HCT116 (cell line): ENCODE measurements at regions not wholly inside any gene's neighbourhood (a gene's known extent, or its start where the extent isn't known, plus 50 kb on each side); places are given as distances from the start of the nearest gene placed in this dataset.

Experiments used
- ATAC-seq: fragments of 200-7000 bp; cut with Tn5 transposase; 2 replicates; pipeline ENCODE4 v1.9.1; 2020; ENCODE audit warnings: mild to moderate bottlenecking, moderate library complexity
- BruUV-seq: library from RNA; stranded (reverse); fragments of 400-500 nt; replicated peaks from 2 replicates; lab custom pipeline; 2021; lab: Mats Ljungman, UMichigan
- CTCF ChIA-PET: fragments of 300-600 bp; sonication (Branson Sonifier 250); formaldehyde crosslinking; loops from one replicate; lab custom pipeline; 2021; ENCODE audit warnings: antibody characterized with exemption; lab: Charles Lee
- POLR2A ChIA-PET: fragments of 300-600, 350-600 bp; sonication (Branson Sonifier 250); formaldehyde crosslinking; loops from one replicate; lab custom pipeline; 2021; ENCODE audit warnings: antibody characterized with exemption; lab: Charles Lee
- RAD21 ChIA-PET, 2 experiments: fragments of 300-600 bp; sonication (Branson Sonifier 250); formaldehyde crosslinking; loops; one replicate each; lab custom pipeline; 2023; ENCODE audit warnings: low total read pairs in 2 of 2; ENCODE audit not compliant: uncharacterized antibody in 2 of 2, unreplicated experiment in 2 of 2, low non-redundant PET in 1 of 2; lab: Charles Lee
- DNase-seq: peaks from one replicate; pipeline ENCODE4 v3.0.0-alpha.2; 2010; ENCODE audit warnings: low read depth, low spot score
- H2AFZ ChIP-seq: fragments of 200-600 bp; shearing (Covaris generic), sonication (generic); 2 replicates; pipeline ENCODE4 v1.6.1; 2017; ENCODE audit warnings: low read depth, mixed run types, mixed read lengths, antibody characterized with exemption, low read length; ENCODE audit not compliant: poor library complexity, severe bottlenecking
- H3K27ac ChIP-seq: 2 replicates; pipeline ENCODE4 v1.5.1; 2012; ENCODE audit warnings: low read depth, low read length
- H3K27me3 ChIP-seq: fragments of 200-600 bp; sonication (generic); 2 replicates; pipeline ENCODE4 v1.6.1; 2016; ENCODE audit warnings: mixed run types, low read length, mixed read lengths; ENCODE audit not compliant: insufficient read depth
- H3K36me3 ChIP-seq, 2 experiments: fragments of 200-500 bp in 1 of 2; fragments of 200-600 bp in 1 of 2; sonication (Bioruptor generic) in 1 of 2; sonication (generic) in 1 of 2; 2 replicates each; pipeline versions ENCODE4 v1.5.1 to v1.6.1; 2014 to 2016; ENCODE audit warnings: low read length in 2 of 2, inconsistent platforms in 1 of 2, mixed read lengths in 1 of 2, mixed run types in 1 of 2; ENCODE audit not compliant: insufficient read depth in 2 of 2, control insufficient read depth in 1 of 2
- H3K4me1 ChIP-seq, 2 experiments: fragments of 200-600 bp in 1 of 2; sonication (generic) in 1 of 2; 2 replicates each; pipeline versions ENCODE4 v1.5.1 to v1.6.1; 2012 to 2017; ENCODE audit warnings: low read length in 2 of 2, inconsistent platforms in 1 of 2, mild to moderate bottlenecking in 1 of 2, mixed read lengths in 1 of 2, mixed run types in 1 of 2, moderate library complexity in 1 of 2; ENCODE audit not compliant: insufficient read depth in 2 of 2, control insufficient read depth in 1 of 2
- H3K4me2 ChIP-seq: fragments of 200-600 bp; sonication (generic); 2 replicates; pipeline ENCODE4 v1.6.1; 2017; ENCODE audit warnings: mixed run types, low read length, mixed read lengths
- H3K4me3 ChIP-seq, 2 experiments: fragments of 200-600 bp in 1 of 2; sonication (generic) in 1 of 2; replicated peaks in 1 of 2; 2 replicates each; pipeline ENCODE4 v1.5.1; 2011 to 2016; ENCODE audit warnings: low read length in 2 of 2, control low read depth in 1 of 2, low read depth in 1 of 2, mild to moderate bottlenecking in 1 of 2, mixed read lengths in 1 of 2, mixed run types in 1 of 2
- H3K79me2 ChIP-seq: fragments of 200-600 bp; sonication (generic); 2 replicates; pipeline ENCODE4 v1.6.1; 2017; ENCODE audit warnings: mild to moderate bottlenecking, mixed run types, low read length, moderate library complexity, mixed read lengths; ENCODE audit not compliant: insufficient read depth
- H3K9ac ChIP-seq: fragments of 200-600 bp; sonication (generic); 2 replicates; pipeline ENCODE4 v1.6.1; 2016; ENCODE audit warnings: low read length, mixed read lengths
- H3K9me2 ChIP-seq: fragments of 200-600 bp; sonication (generic), shearing (Covaris generic); 2 replicates; pipeline ENCODE4 v1.6.1; 2017; ENCODE audit warnings: mixed run types, mild to moderate bottlenecking, moderate library complexity; ENCODE audit not compliant: insufficient read depth
- H3K9me3 ChIP-seq, 2 experiments: fragments of 200-500 bp in 1 of 2; fragments of 200-600 bp in 1 of 2; sonication (Bioruptor generic) in 1 of 2; sonication (generic) in 1 of 2; 2 replicates each; pipeline ENCODE4 v1.6.1; 2014 to 2017; ENCODE audit warnings: low read length in 2 of 2, mixed read lengths in 2 of 2, inconsistent platforms in 1 of 2, low read depth in 1 of 2, mild to moderate bottlenecking in 1 of 2, mixed run types in 1 of 2, moderate library complexity in 1 of 2; ENCODE audit not compliant: control insufficient read depth in 1 of 2, insufficient read depth in 1 of 2
- H4K20me1 ChIP-seq: fragments of 200-600 bp; sonication (generic), shearing (Covaris generic); 2 replicates; pipeline ENCODE4 v1.6.1; 2017; ENCODE audit warnings: mixed run types, mild to moderate bottlenecking, moderate library complexity; ENCODE audit not compliant: insufficient read depth
- CBX3 ChIP-seq: IDR thresholded peaks from 2 replicates; pipeline ENCODE4 v1.6.1; 2012; ENCODE audit warnings: low read depth
- CEBPB ChIP-seq: IDR thresholded peaks from 2 replicates; pipeline ENCODE4 v1.6.1; 2012; ENCODE audit warnings: low read depth
- ELF1 ChIP-seq: IDR thresholded peaks from 2 replicates; pipeline ENCODE4 v1.6.1; 2012; ENCODE audit warnings: low read depth, borderline replicate concordance
- FOSL1 ChIP-seq: IDR thresholded peaks from 2 replicates; pipeline ENCODE4 v1.6.1; 2012; ENCODE audit warnings: low read depth
- JUND ChIP-seq: IDR thresholded peaks from 2 replicates; pipeline ENCODE4 v1.6.1; 2012
- POLR2A ChIP-seq: IDR thresholded peaks from 2 replicates; pipeline ENCODE4 v1.7.0; 2011; ENCODE audit warnings: borderline replicate concordance; ENCODE audit not compliant: insufficient read depth, insufficient read length; ENCODE audit errors: extremely low read depth
- RAD21 ChIP-seq: IDR thresholded peaks from 2 replicates; pipeline ENCODE4 v1.6.1; 2012; ENCODE audit warnings: low read depth, mild to moderate bottlenecking
- SIN3A ChIP-seq: IDR thresholded peaks from 2 replicates; pipeline ENCODE4 v1.6.1; 2012; ENCODE audit warnings: low read depth
- SP1 ChIP-seq: IDR thresholded peaks from 2 replicates; pipeline ENCODE4 v1.6.1; 2012; ENCODE audit warnings: low read depth
- SRF ChIP-seq: IDR thresholded peaks from 2 replicates; pipeline ENCODE4 v1.6.1; 2012; ENCODE audit warnings: low read depth
- TCF7L2 ChIP-seq: IDR thresholded peaks from 2 replicates; pipeline ENCODE4 v1.7.0; 2011; ENCODE audit warnings: borderline replicate concordance, inconsistent platforms; ENCODE audit not compliant: insufficient read depth, insufficient read length; ENCODE audit errors: extremely low read depth
- ZFX ChIP-seq: fragments of 450-650 bp; IDR thresholded peaks from 2 replicates; pipeline ENCODE4 v1.6.1; 2017
- intact Hi-C: fragments of 100-400 bp; cut with micrococcal nuclease; formaldehyde crosslinking; loops from 2 replicates; pipeline ENCODE4 v1.10.0; 2022
- TF ChIP-seq, protein P1 (sequence below): IDR thresholded peaks from 2 replicates; pipeline ENCODE4 v1.6.1; 2011; ENCODE audit warnings: mild to moderate bottlenecking, low read length, moderate library complexity; ENCODE audit not compliant: insufficient replicate concordance; ENCODE audit errors: extremely low read depth
- TF ChIP-seq, protein P2 (sequence below): IDR thresholded peaks from 2 replicates; pipeline ENCODE4 v1.6.1; 2012

DNA sequence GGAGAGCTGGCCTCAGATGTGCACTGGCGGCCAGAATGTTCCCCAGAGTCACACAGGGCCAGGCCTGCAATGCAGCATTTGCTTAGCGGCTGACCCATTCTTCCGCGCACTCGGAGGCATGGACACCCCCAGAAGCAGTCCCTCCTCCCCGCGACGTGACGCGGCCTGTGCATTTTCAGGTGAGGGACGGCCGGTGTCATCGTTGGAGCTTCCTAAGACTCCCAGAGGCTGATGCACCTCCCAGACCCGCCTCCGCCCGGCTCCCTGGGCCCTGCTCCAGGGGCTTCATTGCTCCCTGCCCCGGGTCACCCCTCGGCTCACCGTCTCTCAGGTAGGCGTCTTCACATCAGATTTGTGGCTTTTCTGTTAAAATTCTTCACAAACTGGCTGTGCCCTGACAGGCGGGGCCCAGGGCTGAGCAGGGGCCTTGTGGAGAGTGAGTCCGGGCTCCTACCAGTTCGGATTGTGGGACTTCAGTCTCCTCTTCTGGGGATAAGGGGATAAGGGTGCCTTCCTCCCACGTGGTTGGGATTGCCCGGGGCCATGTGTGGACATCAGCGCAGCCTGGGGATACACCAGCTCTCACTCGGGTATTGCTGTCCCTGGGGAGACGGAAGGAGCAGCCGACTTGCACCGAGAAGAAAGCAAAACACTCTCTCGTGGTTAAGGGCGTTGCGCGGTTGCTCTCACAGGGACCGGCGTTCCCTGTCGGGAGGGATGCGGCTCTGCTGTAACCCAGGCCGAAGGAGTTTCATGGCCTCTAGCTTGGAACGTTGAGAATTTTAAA is 249.1 kb downstream of the ADGRD1 start:
- H3K4me2 ChIP-seq, result no peak overlapping the region
- no peak overlapping the region for H3K4me3 ChIP-seq
- H3K9me2 ChIP-seq, result no peaks in the 10 kb centered on the region
- no peaks in the 10 kb centered on the region for H4K20me1 ChIP-seq
- intact Hi-C loops, result no loop called here
- no peaks in the 10 kb centered on the region for H3K36me3 ChIP-seq
- no peak for DNase-seq
- H3K27me3 ChIP-seq, result no peaks in the 10 kb centered on the region; the same call in 1 of the 2 replicates
- RAD21 ChIA-PET, result no interaction called here
- CTCF ChIA-PET, result no interaction called here
- no peak for TF ChIP-seq SP1
- TF ChIP-seq SIN3A, result no peak
- TF ChIP-seq TCF7L2, result no peak
- TF ChIP-seq CEBPB, result no peak
- no peak for TF ChIP-seq RAD21
- TF ChIP-seq ZFX, result no peak
- no peak for TF ChIP-seq CBX3
- TF ChIP-seq FOSL1, result no peak
- TF ChIP-seq ELF1, result no peak
- no peak for TF ChIP-seq POLR2A
- no peak for TF ChIP-seq SRF
- TF ChIP-seq, protein P1, sequence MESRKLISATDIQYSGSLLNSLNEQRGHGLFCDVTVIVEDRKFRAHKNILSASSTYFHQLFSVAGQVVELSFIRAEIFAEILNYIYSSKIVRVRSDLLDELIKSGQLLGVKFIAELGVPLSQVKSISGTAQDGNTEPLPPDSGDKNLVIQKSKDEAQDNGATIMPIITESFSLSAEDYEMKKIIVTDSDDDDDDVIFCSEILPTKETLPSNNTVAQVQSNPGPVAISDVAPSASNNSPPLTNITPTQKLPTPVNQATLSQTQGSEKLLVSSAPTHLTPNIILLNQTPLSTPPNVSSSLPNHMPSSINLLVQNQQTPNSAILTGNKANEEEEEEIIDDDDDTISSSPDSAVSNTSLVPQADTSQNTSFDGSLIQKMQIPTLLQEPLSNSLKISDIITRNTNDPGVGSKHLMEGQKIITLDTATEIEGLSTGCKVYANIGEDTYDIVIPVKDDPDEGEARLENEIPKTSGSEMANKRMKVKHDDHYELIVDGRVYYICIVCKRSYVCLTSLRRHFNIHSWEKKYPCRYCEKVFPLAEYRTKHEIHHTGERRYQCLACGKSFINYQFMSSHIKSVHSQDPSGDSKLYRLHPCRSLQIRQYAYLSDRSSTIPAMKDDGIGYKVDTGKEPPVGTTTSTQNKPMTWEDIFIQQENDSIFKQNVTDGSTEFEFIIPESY, result no peak
- TF ChIP-seq, protein P2, sequence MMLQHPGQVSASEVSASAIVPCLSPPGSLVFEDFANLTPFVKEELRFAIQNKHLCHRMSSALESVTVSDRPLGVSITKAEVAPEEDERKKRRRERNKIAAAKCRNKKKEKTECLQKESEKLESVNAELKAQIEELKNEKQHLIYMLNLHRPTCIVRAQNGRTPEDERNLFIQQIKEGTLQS, result no peak
- no peak for TF ChIP-seq JUND
- no peak overlapping the region for H3K27ac ChIP-seq
- no peaks in the 10 kb centered on the region for H3K79me2 ChIP-seq
- ATAC-seq, result no peak
- no peaks in the 10 kb centered on the region for H3K9me3 ChIP-seq
- no TSS peak for BruUV-seq
- no peak overlapping the region for H2AFZ ChIP-seq
- POLR2A ChIA-PET, result no interaction called here
- H3K9ac ChIP-seq, result no peak overlapping the region
- H3K4me1 ChIP-seq, result no peaks in the 10 kb centered on the region
